CD14-positive monocyte (primary cell): ENCODE measurements at regions not wholly inside any gene's neighbourhood (a gene's known extent, or its start where the extent isn't known, plus 50 kb on each side); places are given as distances from the start of the nearest gene placed in this dataset.
"Not testable (repeated sequence)": the region's sequence is repeated elsewhere in the genome, so short reads cannot be mapped to it uniquely, and the experiment has no call there.

Experiments used
- DNase-seq, 3 donors: peaks; one replicate each; pipeline ENCODE4 v3.0.0-alpha.2; 2011 to 2022
- H2AFZ ChIP-seq: 2 replicates; pipeline ENCODE4 v1.6.0; 2012; ENCODE audit warnings: mild to moderate bottlenecking, low read depth, low read length, inconsistent platforms; ENCODE audit not compliant: insufficient read depth, poor library complexity, severe bottlenecking
- H3K27ac ChIP-seq, 2 donors: 1 replicate in 1 of 2; 2 replicates in 1 of 2; pipeline ENCODE4 v1.5.1; 2012 to 2013; ENCODE audit warnings: low read length in 2 of 2, control low read depth in 1 of 2, inconsistent platforms in 1 of 2, low read depth in 1 of 2, mild to moderate bottlenecking in 1 of 2
- H3K27me3 ChIP-seq, 2 donors: one replicate each; pipeline versions ENCODE4 v1.6.0 to v1.6.1; 2011 to 2013; ENCODE audit warnings: low read length in 2 of 2; ENCODE audit not compliant: control insufficient read depth in 2 of 2, insufficient read depth in 2 of 2
- H3K36me3 ChIP-seq, 2 donors: replicated peaks in 1 of 2; 1 replicate in 1 of 2; 2 replicates in 1 of 2; pipeline versions ENCODE4 v1.5.1 to v1.6.1; 2012 to 2013; ENCODE audit warnings: low read length in 2 of 2, control low read depth in 1 of 2, inconsistent platforms in 1 of 2, mild to moderate bottlenecking in 1 of 2; ENCODE audit not compliant: insufficient read depth in 2 of 2, control insufficient read depth in 1 of 2
- H3K4me1 ChIP-seq, 2 donors: 1 replicate in 1 of 2; 2 replicates in 1 of 2; pipeline versions ENCODE4 v1.5.1 to v1.6.1; 2012 to 2013; ENCODE audit warnings: low read length in 2 of 2, control low read depth in 1 of 2, inconsistent platforms in 1 of 2, mild to moderate bottlenecking in 1 of 2, moderate library complexity in 1 of 2; ENCODE audit not compliant: insufficient read depth in 2 of 2, control insufficient read depth in 1 of 2
- H3K4me2 ChIP-seq: replicated peaks from 2 replicates; pipeline ENCODE3; 2012; ENCODE audit warnings: low read length, moderate library complexity, mild to moderate bottlenecking; ENCODE audit not compliant: poor library complexity, severe bottlenecking; ENCODE audit errors: extremely low read depth
- H3K4me3 ChIP-seq, 3 experiments: fragments of 200-600 bp in 1 of 3; sonication (generic) in 1 of 3; replicated peaks in 1 of 3; 1 replicate in 2 of 3; 2 replicates in 1 of 3; pipeline ENCODE4 v1.5.1; 2011 to 2013; ENCODE audit warnings: low read length in 3 of 3, mild to moderate bottlenecking in 3 of 3, control low read depth in 2 of 3, low read depth in 2 of 3, inconsistent platforms in 1 of 3, moderate library complexity in 1 of 3
- H3K79me2 ChIP-seq: 2 replicates; pipeline ENCODE4 v1.6.0; 2012; ENCODE audit warnings: mild to moderate bottlenecking, control low read depth, inconsistent platforms, low read length, moderate library complexity; ENCODE audit not compliant: insufficient read depth
- H3K9ac ChIP-seq: 2 replicates; pipeline ENCODE4 v1.6.0; 2017; ENCODE audit warnings: low read length, mild to moderate bottlenecking; ENCODE audit not compliant: insufficient read depth, poor library complexity, severe bottlenecking
- H3K9me3 ChIP-seq, 2 donors: replicated peaks in 1 of 2; 1 replicate in 1 of 2; 2 replicates in 1 of 2; pipeline versions ENCODE4 v1.5.1 to v1.6.1; 2012 to 2013; ENCODE audit warnings: low read length in 2 of 2, control low read depth in 1 of 2; ENCODE audit not compliant: control insufficient read depth in 1 of 2, insufficient read depth in 1 of 2
- H4K20me1 ChIP-seq: 2 replicates; pipeline ENCODE4 v1.6.0; 2012; ENCODE audit warnings: mild to moderate bottlenecking, low read length, control low read depth, moderate library complexity; ENCODE audit not compliant: insufficient read depth
- H3K27ac Mint-ChIP-seq, 7 donors: one replicate each; pipeline ENCODE4 v1.8.0; 2020; ENCODE audit warnings: mild to moderate bottlenecking in 7 of 7, mixed read lengths in 7 of 7, moderate library complexity in 6 of 7, inconsistent platforms in 2 of 7
- H3K27me3 Mint-ChIP-seq, 3 donors: one replicate each; pipeline ENCODE4 v1.8.0; 2021 to 2022; ENCODE audit warnings: low read depth in 3 of 3, mild to moderate bottlenecking in 3 of 3, mixed read lengths in 3 of 3, moderate library complexity in 3 of 3, inconsistent platforms in 1 of 3
- H3K36me3 Mint-ChIP-seq, 2 donors: one replicate each; pipeline ENCODE4 v1.8.0; 2020; ENCODE audit warnings: mixed read lengths in 2 of 2, inconsistent platforms in 1 of 2, mild to moderate bottlenecking in 1 of 2
- H3K4me1 Mint-ChIP-seq: one replicate; pipeline ENCODE4 v1.8.0; 2020; ENCODE audit warnings: mild to moderate bottlenecking, mixed read lengths
- H3K4me3 Mint-ChIP-seq, 2 donors: one replicate each; pipeline ENCODE4 v1.8.0; 2020; ENCODE audit warnings: mild to moderate bottlenecking in 2 of 2, mixed read lengths in 2 of 2, moderate library complexity in 1 of 2
- H3K9me3 Mint-ChIP-seq, 7 donors: one replicate each; pipeline ENCODE4 v1.8.0; 2020 to 2022; ENCODE audit warnings: mixed read lengths in 7 of 7, mild to moderate bottlenecking in 6 of 7, moderate library complexity in 6 of 7, inconsistent platforms in 2 of 7
- WGBS: methylation state at CpG from one replicate; pipeline ENCODE4 v1.1.5; 2013; ENCODE audit warnings: missing lambda C conversion rate; ENCODE audit not compliant: insufficient coverage; 5-methylcytosine and 5-hydroxymethylcytosine counted together
- intact Hi-C, 2 donors: fragments of 100-400 bp; cut with micrococcal nuclease; formaldehyde crosslinking; loops; one replicate each; pipeline versions ENCODE4 v1.15.0 to v1.15.1; 2023
- TF ChIP-seq, protein P1 (sequence below): fragments of 200-600 bp; IDR thresholded peaks from one replicate; pipeline ENCODE4 v1.8.0; 2022; ENCODE audit warnings: antibody characterized with exemption, mild to moderate bottlenecking

DNA sequence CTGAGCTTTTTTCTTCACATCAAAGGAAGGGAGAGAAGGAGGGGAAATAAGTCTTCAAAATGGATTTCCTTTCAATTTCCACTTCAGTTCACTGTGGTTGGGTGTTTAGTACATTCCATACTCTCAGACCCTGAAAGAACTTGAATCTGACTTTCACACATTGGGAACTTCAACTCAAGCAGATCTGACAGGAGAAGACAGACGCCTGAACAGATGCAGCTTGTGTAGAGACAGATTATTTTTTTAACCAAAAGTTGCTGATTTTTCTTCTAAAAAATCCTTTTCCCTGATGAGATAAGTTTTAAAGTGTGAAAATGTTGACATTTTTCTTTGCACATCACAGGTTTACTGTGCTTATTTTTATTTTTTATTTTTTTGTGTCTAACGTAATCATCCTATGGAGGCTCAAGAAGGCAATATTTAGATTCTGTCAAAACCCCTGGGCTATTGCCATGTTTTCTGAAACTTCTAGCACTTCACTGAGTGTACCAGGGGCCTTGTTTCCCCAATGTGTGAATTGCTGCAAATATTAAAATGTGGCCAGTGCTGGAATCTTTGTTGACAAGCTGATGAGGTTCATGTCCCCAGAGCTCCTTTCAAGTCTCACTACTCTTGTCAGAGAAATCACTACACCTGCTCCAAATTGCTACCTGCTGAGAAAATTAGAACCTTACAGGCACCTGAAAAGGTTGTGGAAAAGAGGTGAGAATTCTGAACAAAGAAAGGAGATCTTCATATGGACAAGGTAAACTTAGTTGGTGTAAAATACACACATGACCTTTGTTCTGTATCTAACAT is 214.8 kb upstream of the BTBD3 start:
- Histone ChIP-seq H3K9me3 (no peaks in the 10 kb centered on the region), H3K27me3 (no peaks in the 10 kb centered on the region), H2AFZ (no peak overlapping the region), H3K79me2 (no peaks in the 10 kb centered on the region), H3K4me2 (no peak overlapping the region), H3K4me3 (no peak overlapping the region), H3K27ac (no peak overlapping the region), H3K4me1 (no peaks in the 10 kb centered on the region), H3K36me3 (no peaks in the 10 kb centered on the region), H4K20me1 (no peaks in the 10 kb centered on the region), H3K9ac (no peak overlapping the region)
- intact Hi-C loops = no loop called here
- TF ChIP-seq, protein P1, sequence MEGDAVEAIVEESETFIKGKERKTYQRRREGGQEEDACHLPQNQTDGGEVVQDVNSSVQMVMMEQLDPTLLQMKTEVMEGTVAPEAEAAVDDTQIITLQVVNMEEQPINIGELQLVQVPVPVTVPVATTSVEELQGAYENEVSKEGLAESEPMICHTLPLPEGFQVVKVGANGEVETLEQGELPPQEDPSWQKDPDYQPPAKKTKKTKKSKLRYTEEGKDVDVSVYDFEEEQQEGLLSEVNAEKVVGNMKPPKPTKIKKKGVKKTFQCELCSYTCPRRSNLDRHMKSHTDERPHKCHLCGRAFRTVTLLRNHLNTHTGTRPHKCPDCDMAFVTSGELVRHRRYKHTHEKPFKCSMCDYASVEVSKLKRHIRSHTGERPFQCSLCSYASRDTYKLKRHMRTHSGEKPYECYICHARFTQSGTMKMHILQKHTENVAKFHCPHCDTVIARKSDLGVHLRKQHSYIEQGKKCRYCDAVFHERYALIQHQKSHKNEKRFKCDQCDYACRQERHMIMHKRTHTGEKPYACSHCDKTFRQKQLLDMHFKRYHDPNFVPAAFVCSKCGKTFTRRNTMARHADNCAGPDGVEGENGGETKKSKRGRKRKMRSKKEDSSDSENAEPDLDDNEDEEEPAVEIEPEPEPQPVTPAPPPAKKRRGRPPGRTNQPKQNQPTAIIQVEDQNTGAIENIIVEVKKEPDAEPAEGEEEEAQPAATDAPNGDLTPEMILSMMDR = no peak
- H3K4me1 Mint-ChIP-seq = peaks cover 3% of the 10 kb centered on the region
- no peaks in the 10 kb centered on the region for H3K36me3 Mint-ChIP-seq
- WGBS = 100% methylated on average over 1 of the region's 2 CpGs
- no peak overlapping the region for H3K27ac Mint-ChIP-seq
- H3K27me3 Mint-ChIP-seq = peaks cover 0 to 3% (median 0%) of the 10 kb centered on the region in 3 donors
- H3K9me3 Mint-ChIP-seq = peaks cover 0 to 10% (median 2%) of the 10 kb centered on the region in 7 donors
- no peak for DNase-seq
- H3K4me3 Mint-ChIP-seq = no peak overlapping the region

DNA sequence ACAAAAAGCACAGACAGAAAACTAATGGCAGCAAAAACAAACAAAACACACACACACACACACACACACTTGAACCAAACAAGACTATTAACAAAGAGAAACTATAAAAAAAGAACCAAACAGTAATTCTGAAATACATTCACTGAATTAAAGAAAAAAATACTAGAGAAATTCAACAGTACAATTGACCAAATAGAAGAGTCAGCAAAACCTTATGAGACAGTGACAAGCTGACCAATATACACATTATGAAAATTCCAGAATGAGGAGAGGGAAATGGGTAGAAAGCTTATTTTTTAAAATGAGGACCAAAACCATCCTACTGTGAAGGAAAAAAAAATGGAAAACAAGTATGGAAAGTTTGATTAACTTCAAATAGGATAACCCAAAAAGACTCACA is 212.2 kb upstream of the BTBD3 start:
- no peaks in the 10 kb centered on the region for H3K36me3 ChIP-seq
- peaks cover 3% of the 10 kb centered on the region for H3K4me1 Mint-ChIP-seq
- intact Hi-C loops = no loop called here
- TF ChIP-seq, protein P1 = no peak
- no peaks in the 10 kb centered on the region for H3K79me2 ChIP-seq
- H3K4me3 ChIP-seq = no peak overlapping the region
- no peaks in the 10 kb centered on the region for H3K4me1 ChIP-seq
- H3K27ac ChIP-seq = no peak overlapping the region
- no peaks in the 10 kb centered on the region for H4K20me1 ChIP-seq
- H3K4me3 Mint-ChIP-seq = no peak overlapping the region
- no peaks in the 10 kb centered on the region for H3K9me3 ChIP-seq
- no peak for DNase-seq
- H2AFZ ChIP-seq = no peak overlapping the region
- H3K9ac ChIP-seq = no peak overlapping the region
- H3K36me3 Mint-ChIP-seq = no peaks in the 10 kb centered on the region
- H3K27me3 ChIP-seq = no peaks in the 10 kb centered on the region
- H3K27ac Mint-ChIP-seq = no peak overlapping the region
- H3K4me2 ChIP-seq = no peak overlapping the region
- H3K27me3 Mint-ChIP-seq = peaks cover 0 to 3% (median 0%) of the 10 kb centered on the region in 3 donors
- H3K9me3 Mint-ChIP-seq = peaks cover 0 to 9% (median 2%) of the 10 kb centered on the region in 7 donors

- not testable (repeated sequence) for H3K36me3 Mint-ChIP-seq
These were observed 209.5 kb upstream of the BTBD3 start for GRCh38 chr20:11708223-11708622.

More at GRCh38 chr20:11708223-11708622, 209.5 kb upstream of the BTBD3 start:
- DNase-seq, H3K27me3 ChIP-seq, H3K4me1 ChIP-seq, H3K27ac ChIP-seq, H3K79me2 ChIP-seq, H3K4me3 ChIP-seq, H3K4me2 ChIP-seq, H4K20me1 ChIP-seq, H3K9me3 Mint-ChIP-seq, H3K36me3 ChIP-seq, H3K27ac Mint-ChIP-seq, H3K4me1 Mint-ChIP-seq, H3K9me3 ChIP-seq, H3K9ac ChIP-seq, H3K27me3 Mint-ChIP-seq, intact Hi-C loops, H2AFZ ChIP-seq, H3K4me3 Mint-ChIP-seq: not testable (repeated sequence)
- 83% methylated on average over 1 of the region's 9 CpGs for WGBS
